ENCODE measurements at regions not wholly inside any gene's neighbourhood (a gene's known extent, or its start where the extent isn't known, plus 50 kb on each side); places are given as distances from the start of the nearest gene placed in this dataset.
"Not testable (repeated sequence)": the region's sequence is repeated elsewhere in the genome, so short reads cannot be mapped to it uniquely, and the experiment has no call there.

GRCh38 chr5:110838357-110838756 lies 99.5 kb downstream of the SLC25A46 start:
- TF ChIP-seq CTCF, EP300, POLR2A (IDR thresholded peaks at IDR 0.05): not testable (repeated sequence)

All from tibial nerve (tissue), 4 donors.